H1 (cell line): ENCODE measurements at regions not wholly inside any gene's neighbourhood (a gene's known extent, or its start where the extent isn't known, plus 50 kb on each side); places are given as distances from the start of the nearest gene placed in this dataset.

Experiments
- KDM1A ChIP-seq: fragments of 200-600, 300-600 bp; sonication (generic); IDR thresholded peaks from 2 replicates; pipeline ENCODE4 v1.7.1; 2016; ENCODE audit warnings: mild to moderate bottlenecking, low read length, borderline replicate concordance
- PHF8 ChIP-seq: fragments of 200-600 bp; sonication (generic); conservative IDR thresholded peaks from 2 replicates; pipeline ENCODE4 v1.7.1; 2012; ENCODE audit warnings: low read depth, mild to moderate bottlenecking, inconsistent platforms, low read length, moderate library complexity
- TAF7 ChIP-seq: optimal IDR thresholded peaks from 2 replicates; pipeline ENCODE3; 2011; ENCODE audit warnings: low read depth, mild to moderate bottlenecking, inconsistent platforms, low read length, moderate library complexity, borderline replicate concordance
- TF ChIP-seq, protein P1 (sequence below), 3 experiments: IDR thresholded peaks; 1 replicate in 2 of 3; 2 replicates in 1 of 3; pipeline versions ENCODE4 v1.5.1 to v1.6.1; 2011; ENCODE audit warnings: low read length in 3 of 3, mild to moderate bottlenecking in 3 of 3, inconsistent platforms in 2 of 3, low read depth in 1 of 3, moderate library complexity in 1 of 3; ENCODE audit not compliant: insufficient read depth in 1 of 3; ENCODE audit errors: control extremely low read depth in 1 of 3
- TF ChIP-seq, protein P2 (sequence below): IDR thresholded peaks from 2 replicates; pipeline ENCODE4 v1.6.1; 2012; ENCODE audit warnings: inconsistent platforms

GRCh38 chr3:102005551-102005950 is 156.2 kb downstream of the NFKBIZ start (continued):
- TF ChIP-seq TAF7: no peak
- TF ChIP-seq PHF8: no peak
- no peak for TF ChIP-seq KDM1A
- TF ChIP-seq, protein P1, sequence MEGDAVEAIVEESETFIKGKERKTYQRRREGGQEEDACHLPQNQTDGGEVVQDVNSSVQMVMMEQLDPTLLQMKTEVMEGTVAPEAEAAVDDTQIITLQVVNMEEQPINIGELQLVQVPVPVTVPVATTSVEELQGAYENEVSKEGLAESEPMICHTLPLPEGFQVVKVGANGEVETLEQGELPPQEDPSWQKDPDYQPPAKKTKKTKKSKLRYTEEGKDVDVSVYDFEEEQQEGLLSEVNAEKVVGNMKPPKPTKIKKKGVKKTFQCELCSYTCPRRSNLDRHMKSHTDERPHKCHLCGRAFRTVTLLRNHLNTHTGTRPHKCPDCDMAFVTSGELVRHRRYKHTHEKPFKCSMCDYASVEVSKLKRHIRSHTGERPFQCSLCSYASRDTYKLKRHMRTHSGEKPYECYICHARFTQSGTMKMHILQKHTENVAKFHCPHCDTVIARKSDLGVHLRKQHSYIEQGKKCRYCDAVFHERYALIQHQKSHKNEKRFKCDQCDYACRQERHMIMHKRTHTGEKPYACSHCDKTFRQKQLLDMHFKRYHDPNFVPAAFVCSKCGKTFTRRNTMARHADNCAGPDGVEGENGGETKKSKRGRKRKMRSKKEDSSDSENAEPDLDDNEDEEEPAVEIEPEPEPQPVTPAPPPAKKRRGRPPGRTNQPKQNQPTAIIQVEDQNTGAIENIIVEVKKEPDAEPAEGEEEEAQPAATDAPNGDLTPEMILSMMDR (IDR thresholded peaks at IDR 0.05; ENCODE audit: control extremely low read depth in 1 of 3, insufficient read depth in 1 of 3, low read depth in 1 of 3, low read length in 3 of 3): no peak
- TF ChIP-seq, protein P2, sequence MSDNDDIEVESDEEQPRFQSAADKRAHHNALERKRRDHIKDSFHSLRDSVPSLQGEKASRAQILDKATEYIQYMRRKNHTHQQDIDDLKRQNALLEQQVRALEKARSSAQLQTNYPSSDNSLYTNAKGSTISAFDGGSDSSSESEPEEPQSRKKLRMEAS: no peak
